ENCODE measurements at regions not wholly inside any gene's neighbourhood (a gene's known extent, or its start where the extent isn't known, plus 50 kb on each side); places are given as distances from the start of the nearest gene placed in this dataset.
A peak's percentile ranks its signal among the peaks of the same experiment; 100 is the strongest.

DNA sequence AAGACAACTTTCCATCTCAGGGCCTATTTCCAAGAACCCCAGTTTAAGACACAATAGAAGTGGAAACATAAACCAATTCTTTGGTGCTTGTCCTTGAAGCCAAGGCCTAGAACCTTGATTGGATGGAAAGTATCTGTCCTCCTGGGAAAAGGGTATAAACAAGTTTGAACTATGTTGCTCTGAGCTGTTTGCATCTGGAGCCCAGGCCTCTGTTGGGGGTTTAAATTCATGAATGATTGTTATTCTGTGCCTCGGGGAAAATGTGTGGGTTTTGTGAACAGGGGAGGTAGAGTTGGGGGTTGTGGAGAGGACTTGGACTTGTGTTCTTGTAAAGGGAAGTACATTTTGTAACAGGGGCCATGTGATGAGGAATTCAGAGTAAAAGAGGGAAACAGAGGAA lies 406.1 kb downstream of the SLC4A3 start:
- no peaks in the 10 kb centered on the region for H3K27me3 Mint-ChIP-seq (ENCODE audit: low read depth, unreplicated experiment)
- DNase-seq (ENCODE audit: low read depth) (no peak), FAIRE-seq (no peak)
- no peak for TF ChIP-seq EZH2 (IDR thresholded peaks at IDR 0.05; ENCODE audit: insufficient read depth, low read length)
- TF ChIP-seq, protein P1, sequence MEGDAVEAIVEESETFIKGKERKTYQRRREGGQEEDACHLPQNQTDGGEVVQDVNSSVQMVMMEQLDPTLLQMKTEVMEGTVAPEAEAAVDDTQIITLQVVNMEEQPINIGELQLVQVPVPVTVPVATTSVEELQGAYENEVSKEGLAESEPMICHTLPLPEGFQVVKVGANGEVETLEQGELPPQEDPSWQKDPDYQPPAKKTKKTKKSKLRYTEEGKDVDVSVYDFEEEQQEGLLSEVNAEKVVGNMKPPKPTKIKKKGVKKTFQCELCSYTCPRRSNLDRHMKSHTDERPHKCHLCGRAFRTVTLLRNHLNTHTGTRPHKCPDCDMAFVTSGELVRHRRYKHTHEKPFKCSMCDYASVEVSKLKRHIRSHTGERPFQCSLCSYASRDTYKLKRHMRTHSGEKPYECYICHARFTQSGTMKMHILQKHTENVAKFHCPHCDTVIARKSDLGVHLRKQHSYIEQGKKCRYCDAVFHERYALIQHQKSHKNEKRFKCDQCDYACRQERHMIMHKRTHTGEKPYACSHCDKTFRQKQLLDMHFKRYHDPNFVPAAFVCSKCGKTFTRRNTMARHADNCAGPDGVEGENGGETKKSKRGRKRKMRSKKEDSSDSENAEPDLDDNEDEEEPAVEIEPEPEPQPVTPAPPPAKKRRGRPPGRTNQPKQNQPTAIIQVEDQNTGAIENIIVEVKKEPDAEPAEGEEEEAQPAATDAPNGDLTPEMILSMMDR (IDR thresholded peaks at IDR 0.05; ENCODE audit: insufficient read depth, low read depth, low read length) = no peak
- Histone ChIP-seq H3K4me2 (ENCODE audit: low read length) (peak overlapping the region; percentile 69), H3K27ac (ENCODE audit: low read depth, low read length) (no peak overlapping the region), H3K9ac (ENCODE audit: low read length) (no peak overlapping the region), H3K36me3 (ENCODE audit: insufficient read depth, low read length) (no peaks in the 10 kb centered on the region), H3K4me1 (ENCODE audit: insufficient read depth, low read length) (peaks cover 14% of the 10 kb centered on the region), H3K4me3 (ENCODE audit: insufficient read depth, low read depth, low read length) (no peak overlapping the region), H2AFZ (ENCODE audit: low read depth, low read length) (peak overlapping the region; percentile 23), H3K9me3 (ENCODE audit: insufficient read depth, low read depth, low read length) (no peaks in the 10 kb centered on the region), H4K20me1 (ENCODE audit: insufficient read depth, low read length) (no peaks in the 10 kb centered on the region), H3K27me3 (ENCODE audit: insufficient read depth, low read length) (no peaks in the 10 kb centered on the region), H3K79me2 (ENCODE audit: insufficient read depth, low read length) (no peaks in the 10 kb centered on the region)
- no peaks in the 10 kb centered on the region for H3K36me3 Mint-ChIP-seq (ENCODE audit: low read depth, unreplicated experiment)
- no peak overlapping the region for H3K4me3 Mint-ChIP-seq (ENCODE audit: unreplicated experiment)
- peak overlapping the region; percentile 70 for H3K27ac Mint-ChIP-seq (ENCODE audit: unreplicated experiment)
- H3K4me1 Mint-ChIP-seq (ENCODE audit: low read depth, unreplicated experiment) = peaks cover 27% of the 10 kb centered on the region
- peaks cover 3% of the 10 kb centered on the region for H3K9me3 Mint-ChIP-seq (ENCODE audit: unreplicated experiment)

DNA sequence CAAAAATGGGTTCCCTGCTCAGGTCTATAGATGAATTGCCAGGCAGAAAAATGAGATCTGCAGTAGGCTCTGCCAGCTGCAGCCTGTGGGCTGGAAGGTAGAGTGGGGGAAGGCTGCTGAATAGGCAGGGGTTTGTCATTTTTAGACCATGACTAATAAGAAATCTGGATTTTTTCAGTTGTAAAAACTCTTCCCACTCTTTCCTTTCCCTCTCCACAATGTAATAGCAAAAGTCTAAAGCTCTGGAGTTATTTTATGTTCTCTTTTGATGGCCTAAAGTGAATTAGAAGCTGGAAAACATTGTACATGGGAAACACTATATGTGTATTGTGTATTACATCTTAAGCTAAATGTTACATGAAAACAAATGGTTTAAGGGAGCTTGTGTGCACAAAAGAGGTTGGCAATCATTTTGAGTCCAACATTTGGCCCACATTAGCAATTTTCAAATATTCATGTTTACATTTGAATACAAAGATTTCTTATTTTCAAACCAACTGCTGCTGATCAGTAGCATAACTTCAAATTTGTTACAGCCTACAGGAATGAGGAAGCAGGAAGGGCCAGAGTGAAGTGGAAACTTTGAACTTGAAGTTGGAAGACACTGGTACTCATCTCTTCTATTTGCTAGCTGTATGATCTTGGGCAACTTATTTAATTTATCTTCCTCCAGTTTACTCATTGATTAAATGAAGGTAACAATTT lies 407.1 kb downstream of the SLC4A3 start:
- H3K27ac ChIP-seq (ENCODE audit: low read depth, low read length) = peak overlapping the region; percentile 67
- FAIRE-seq (peak; percentile 90), DNase-seq (ENCODE audit: low read depth) (peak; percentile 73)
- peaks cover 14% of the 10 kb centered on the region for H3K4me1 ChIP-seq (ENCODE audit: insufficient read depth, low read length)
- H3K79me2 ChIP-seq (ENCODE audit: insufficient read depth, low read length) = no peaks in the 10 kb centered on the region
- peaks cover 3% of the 10 kb centered on the region for H3K9me3 Mint-ChIP-seq (ENCODE audit: unreplicated experiment)
- peak overlapping the region; percentile 5 for H3K9ac ChIP-seq (ENCODE audit: low read length)
- H3K27me3 Mint-ChIP-seq (ENCODE audit: low read depth, unreplicated experiment) = no peaks in the 10 kb centered on the region
- H3K36me3 ChIP-seq (ENCODE audit: insufficient read depth, low read length) = no peaks in the 10 kb centered on the region
- no peaks in the 10 kb centered on the region for H3K36me3 Mint-ChIP-seq (ENCODE audit: low read depth, unreplicated experiment)
- peak overlapping the region; percentile 70 for H3K27ac Mint-ChIP-seq (ENCODE audit: unreplicated experiment)
- peak overlapping the region; percentile 44 for H2AFZ ChIP-seq (ENCODE audit: low read depth, low read length)
- H3K4me3 Mint-ChIP-seq (ENCODE audit: unreplicated experiment) = no peak overlapping the region
- TF ChIP-seq, protein P1 (IDR thresholded peaks at IDR 0.05; ENCODE audit: insufficient read depth, low read depth, low read length) = no peak
- no peak for TF ChIP-seq EZH2 (IDR thresholded peaks at IDR 0.05; ENCODE audit: insufficient read depth, low read length)
- H4K20me1 ChIP-seq (ENCODE audit: insufficient read depth, low read length) = no peaks in the 10 kb centered on the region
- H3K9me3 ChIP-seq (ENCODE audit: insufficient read depth, low read depth, low read length) = no peaks in the 10 kb centered on the region
- H3K27me3 ChIP-seq (ENCODE audit: insufficient read depth, low read length) = no peaks in the 10 kb centered on the region
- no peak overlapping the region for H3K4me3 ChIP-seq (ENCODE audit: insufficient read depth, low read depth, low read length)
- H3K4me2 ChIP-seq (ENCODE audit: low read length) = peak overlapping the region; percentile 69
- H3K4me1 Mint-ChIP-seq (ENCODE audit: low read depth, unreplicated experiment) = peaks cover 28% of the 10 kb centered on the region

DNA sequence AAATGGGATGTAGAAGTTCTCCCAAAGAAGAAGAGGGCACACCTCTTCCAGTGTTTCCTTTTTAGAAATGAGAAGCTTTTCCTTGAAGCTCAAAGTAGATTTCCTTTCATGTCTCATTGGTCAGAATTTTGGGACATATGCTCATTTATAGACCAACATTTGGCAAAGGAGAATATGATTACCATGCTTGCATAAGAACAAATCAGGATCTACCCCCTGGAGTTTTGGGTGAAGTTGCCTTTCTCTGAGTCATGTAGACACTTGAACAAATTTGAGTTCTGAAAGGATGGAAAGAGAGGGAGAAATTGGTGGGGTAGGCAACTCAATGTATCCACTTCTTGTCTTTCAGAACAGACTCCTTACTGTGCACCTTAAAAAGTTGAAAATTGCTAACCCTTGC lies 409.0 kb downstream of the SLC4A3 start:
- peaks cover 14% of the 10 kb centered on the region for H3K4me1 ChIP-seq (ENCODE audit: insufficient read depth, low read length)
- Mint-ChIP-seq H3K4me1 (ENCODE audit: low read depth, unreplicated experiment) (peaks cover 34% of the 10 kb centered on the region), H3K9me3 (ENCODE audit: unreplicated experiment) (peaks cover 3% of the 10 kb centered on the region), H3K27me3 (ENCODE audit: low read depth, unreplicated experiment) (no peaks in the 10 kb centered on the region), H3K4me3 (ENCODE audit: unreplicated experiment) (no peak overlapping the region), H3K36me3 (ENCODE audit: low read depth, unreplicated experiment) (no peaks in the 10 kb centered on the region), H3K27ac (ENCODE audit: unreplicated experiment) (no peak overlapping the region)
- H3K9me3 ChIP-seq (ENCODE audit: insufficient read depth, low read depth, low read length) = no peaks in the 10 kb centered on the region
- no peaks in the 10 kb centered on the region for H3K79me2 ChIP-seq (ENCODE audit: insufficient read depth, low read length)
- DNase-seq (ENCODE audit: low read depth) (no peak), FAIRE-seq (no peak)
- no peaks in the 10 kb centered on the region for H4K20me1 ChIP-seq (ENCODE audit: insufficient read depth, low read length)
- H3K27ac ChIP-seq (ENCODE audit: low read depth, low read length) = no peak overlapping the region
- no peaks in the 10 kb centered on the region for H3K27me3 ChIP-seq (ENCODE audit: insufficient read depth, low read length)
- H2AFZ ChIP-seq (ENCODE audit: low read depth, low read length) = no peak overlapping the region
- no peak overlapping the region for H3K4me3 ChIP-seq (ENCODE audit: insufficient read depth, low read depth, low read length)
- no peak for TF ChIP-seq EZH2 (IDR thresholded peaks at IDR 0.05; ENCODE audit: insufficient read depth, low read length)
- TF ChIP-seq, protein P1 (IDR thresholded peaks at IDR 0.05; ENCODE audit: insufficient read depth, low read depth, low read length) = no peak
- no peak overlapping the region for H3K9ac ChIP-seq (ENCODE audit: low read length)
- no peak overlapping the region for H3K4me2 ChIP-seq (ENCODE audit: low read length)
- no peaks in the 10 kb centered on the region for H3K36me3 ChIP-seq (ENCODE audit: insufficient read depth, low read length)
